Adipocyte (in vitro differentiated cells): ENCODE measurements at regions not wholly inside any gene's neighbourhood (a gene's known extent, or its start where the extent isn't known, plus 50 kb on each side); places are given as distances from the start of the nearest gene placed in this dataset.

ENCODE experiments used
- DNase-seq: peaks from one replicate; pipeline ENCODE4 v3.0.0-alpha.2; 2015; ENCODE audit warnings: low read depth
- H3K27me3 ChIP-seq: replicated peaks from 2 replicates; pipeline ENCODE4 v1.7.0; 2013; ENCODE audit warnings: mild to moderate bottlenecking, low read length, moderate library complexity; ENCODE audit not compliant: control insufficient read depth, insufficient read depth
- H3K36me3 ChIP-seq: 2 replicates; pipeline ENCODE4 v1.7.0; 2013; ENCODE audit warnings: low read length, mild to moderate bottlenecking, moderate library complexity; ENCODE audit not compliant: control insufficient read depth, insufficient read depth, severe bottlenecking
- H3K4me1 ChIP-seq: 2 replicates; pipeline ENCODE4 v1.7.0; 2013; ENCODE audit warnings: mild to moderate bottlenecking, low read length, moderate library complexity; ENCODE audit not compliant: control insufficient read depth, insufficient read depth
- H3K4me3 ChIP-seq: 2 replicates; pipeline ENCODE4 v1.7.0; 2013; ENCODE audit warnings: mild to moderate bottlenecking, low read length, moderate library complexity
- H3K9ac ChIP-seq: 2 replicates; pipeline ENCODE4 v1.7.0; 2013; ENCODE audit warnings: mild to moderate bottlenecking, low read length, moderate library complexity
- H3K9me3 ChIP-seq: 2 replicates; pipeline ENCODE4 v1.7.0; 2013; ENCODE audit warnings: mild to moderate bottlenecking, low read length, moderate library complexity; ENCODE audit not compliant: control insufficient read depth

DNA sequence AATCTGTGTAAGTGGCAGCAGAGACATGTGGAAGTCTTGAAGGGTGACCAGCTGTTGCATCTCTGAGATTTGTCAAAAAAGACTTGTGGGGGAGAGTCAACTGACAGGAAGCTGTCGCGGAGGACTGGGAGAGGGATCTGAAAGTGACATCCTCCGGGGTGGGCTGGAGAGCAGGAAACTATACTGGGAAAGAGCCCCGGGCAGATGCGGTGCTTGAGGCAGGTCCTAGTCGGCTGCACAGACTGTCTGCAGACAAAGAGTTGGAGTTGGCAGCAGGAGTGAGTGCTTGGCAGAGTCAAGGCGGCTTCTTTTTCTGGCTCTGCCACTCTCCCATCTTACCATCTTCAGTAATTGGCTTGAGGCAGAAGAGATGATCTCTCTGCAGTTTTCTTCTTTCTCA, 294.0 kb upstream of the C1orf87 start:
- DNase-seq = no peak
- H3K9me3 ChIP-seq = no peaks in the 10 kb centered on the region
- H3K27me3 ChIP-seq = no peaks in the 10 kb centered on the region
- H3K9ac ChIP-seq = no peak overlapping the region
- no peaks in the 10 kb centered on the region for H3K4me1 ChIP-seq
- H3K36me3 ChIP-seq = no peaks in the 10 kb centered on the region
- H3K4me3 ChIP-seq = no peak overlapping the region

DNA sequence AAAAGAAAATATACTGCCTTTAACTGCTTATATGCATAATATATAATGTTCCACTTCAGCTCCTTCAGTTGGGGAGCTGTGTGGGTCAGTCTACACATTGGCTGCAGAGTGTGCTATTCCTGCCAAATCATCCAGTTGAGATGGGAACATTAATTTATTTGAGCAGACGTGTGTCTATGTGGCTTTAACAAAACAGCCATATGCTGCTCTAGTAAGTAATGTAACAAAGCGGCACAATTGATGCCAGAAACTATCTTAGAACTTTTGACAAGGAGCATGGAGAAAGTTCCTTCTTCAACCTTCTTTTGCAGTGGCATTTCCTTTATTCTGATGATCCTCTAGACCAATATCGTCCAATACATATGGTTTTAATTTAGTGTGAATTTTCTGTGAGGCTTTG, 285.9 kb upstream of the C1orf87 start:
- DNase-seq = peak; percentile 31
- H3K9ac ChIP-seq = no peak overlapping the region
- H3K4me3 ChIP-seq = no peak overlapping the region
- H3K36me3 ChIP-seq = no peaks in the 10 kb centered on the region
- H3K27me3 ChIP-seq = no peaks in the 10 kb centered on the region
- H3K4me1 ChIP-seq = no peaks in the 10 kb centered on the region
- H3K9me3 ChIP-seq = no peaks in the 10 kb centered on the region

DNA sequence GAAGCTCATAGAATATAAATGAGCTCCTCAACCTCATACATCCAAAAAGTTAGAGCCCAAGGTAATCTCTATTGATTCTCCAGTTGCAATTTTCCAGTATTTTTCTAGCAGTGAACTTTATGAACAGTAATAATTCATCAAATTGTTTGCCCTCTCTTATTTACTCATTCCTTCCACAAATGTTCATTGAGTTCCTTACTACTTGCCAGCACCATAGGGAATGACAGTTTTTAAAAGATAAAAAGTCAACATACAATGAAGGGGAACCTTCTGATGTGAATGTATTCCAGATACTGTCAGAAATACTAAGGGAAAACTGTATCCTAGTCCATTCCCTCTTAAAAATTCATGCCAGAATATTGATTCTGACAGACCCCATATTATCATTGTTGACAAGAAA, 277.0 kb upstream of the C1orf87 start:
- Histone ChIP-seq H3K4me3 (no peak overlapping the region), H3K9ac (no peak overlapping the region), H3K9me3 (no peaks in the 10 kb centered on the region), H3K27me3 (no peaks in the 10 kb centered on the region), H3K4me1 (peaks cover 3% of the 10 kb centered on the region), H3K36me3 (no peaks in the 10 kb centered on the region)
- no peak for DNase-seq

DNA sequence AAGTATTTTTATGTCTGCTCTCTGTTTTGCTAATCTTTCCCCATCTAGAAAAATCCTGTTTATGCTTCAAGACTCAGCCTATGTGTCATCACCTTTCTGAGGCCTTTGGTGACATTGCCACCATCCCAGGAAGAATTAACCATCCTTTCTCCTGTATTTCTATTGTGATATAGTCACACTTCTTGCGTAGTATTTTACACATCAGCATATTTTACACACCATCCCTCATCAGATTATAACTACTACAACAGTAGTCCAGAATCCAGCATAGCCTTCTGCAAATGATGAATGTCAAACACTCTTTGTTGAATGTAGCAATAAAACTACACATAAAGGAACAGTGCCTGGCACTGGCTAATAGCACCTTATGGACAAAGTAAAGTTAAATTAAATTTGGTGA, 275.3 kb upstream of the C1orf87 start:
- Histone ChIP-seq H3K27me3 (no peaks in the 10 kb centered on the region), H3K9ac (no peak overlapping the region), H3K4me3 (no peak overlapping the region), H3K9me3 (no peaks in the 10 kb centered on the region), H3K36me3 (no peaks in the 10 kb centered on the region), H3K4me1 (peaks cover 11% of the 10 kb centered on the region)
- DNase-seq = no peak

- H3K9me3 ChIP-seq = no peaks in the 10 kb centered on the region
- H3K27me3 ChIP-seq = no peaks in the 10 kb centered on the region
- no peak overlapping the region for H3K4me3 ChIP-seq
- H3K4me1 ChIP-seq = peaks cover 11% of the 10 kb centered on the region
- peak; percentile 70 for DNase-seq
- no peaks in the 10 kb centered on the region for H3K36me3 ChIP-seq
- no peak overlapping the region for H3K9ac ChIP-seq
Observed at GRCh38 chr1:60345621-60346020, 272.1 kb upstream of the C1orf87 start.

- no peaks in the 10 kb centered on the region for H3K36me3 ChIP-seq
- H3K9ac ChIP-seq = no peak overlapping the region
- H3K4me3 ChIP-seq = no peak overlapping the region
- H3K27me3 ChIP-seq = no peaks in the 10 kb centered on the region
- no peak for DNase-seq
- H3K9me3 ChIP-seq = no peaks in the 10 kb centered on the region
- H3K4me1 ChIP-seq = peaks cover 11% of the 10 kb centered on the region
Observed at GRCh38 chr1:60345049-60345448, 271.5 kb upstream of the C1orf87 start.

DNA sequence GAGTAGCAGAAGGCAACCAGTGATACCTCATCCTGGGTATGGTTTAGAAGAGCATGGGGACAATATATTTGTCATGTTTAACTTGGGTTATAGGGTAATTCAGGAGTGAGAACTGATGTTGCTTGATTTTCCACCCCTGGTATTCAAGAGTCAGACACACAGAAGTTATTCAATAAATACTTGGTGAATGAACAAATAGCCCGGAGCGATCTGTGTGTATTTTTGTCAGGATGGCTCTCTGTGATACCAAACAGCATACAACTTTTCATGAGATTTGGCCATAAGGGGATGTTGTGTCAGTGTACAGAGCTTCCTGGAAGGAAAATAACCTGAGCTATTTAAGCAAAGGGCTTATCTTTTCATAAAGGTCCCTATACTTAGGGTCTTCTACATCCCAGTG, 270.2 kb upstream of the C1orf87 start:
- Histone ChIP-seq H3K4me1 (peaks cover 11% of the 10 kb centered on the region), H3K36me3 (no peaks in the 10 kb centered on the region), H3K9ac (no peak overlapping the region), H3K4me3 (no peak overlapping the region), H3K9me3 (no peaks in the 10 kb centered on the region), H3K27me3 (no peaks in the 10 kb centered on the region)
- DNase-seq = no peak

GRCh38 chr1:60342569-60342968, 269.0 kb upstream of the C1orf87 start:
- Histone ChIP-seq H3K4me1 (peaks cover 11% of the 10 kb centered on the region), H3K4me3 (no peak overlapping the region), H3K9ac (no peak overlapping the region), H3K9me3 (no peaks in the 10 kb centered on the region), H3K36me3 (no peaks in the 10 kb centered on the region), H3K27me3 (no peaks in the 10 kb centered on the region)
- no peak for DNase-seq

GRCh38 chr1:60341274-60341673, 267.7 kb upstream of the C1orf87 start:
- Histone ChIP-seq H3K9me3 (no peaks in the 10 kb centered on the region), H3K4me1 (peaks cover 11% of the 10 kb centered on the region), H3K27me3 (no peaks in the 10 kb centered on the region), H3K36me3 (no peaks in the 10 kb centered on the region), H3K9ac (no peak overlapping the region), H3K4me3 (no peak overlapping the region)
- DNase-seq = no peak

DNA sequence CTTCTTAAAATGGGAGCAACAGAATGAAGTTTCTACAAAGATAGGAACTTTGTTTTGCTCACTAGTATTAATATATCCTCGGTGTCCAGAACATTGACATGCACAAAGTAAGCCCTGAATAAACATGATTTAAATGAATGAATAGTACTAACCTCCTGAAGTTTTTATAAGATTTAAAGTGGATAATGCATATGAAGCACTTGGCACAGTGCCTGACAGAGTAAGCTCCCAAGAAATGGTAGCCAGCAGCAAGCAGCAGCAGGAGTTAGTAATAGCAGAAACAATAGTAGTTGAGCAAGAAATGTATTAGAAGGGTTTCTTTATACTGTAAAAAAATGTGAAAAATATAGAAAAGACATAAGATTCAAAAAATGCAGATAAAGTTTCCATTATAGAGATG, 258.1 kb upstream of the C1orf87 start:
- no peaks in the 10 kb centered on the region for H3K36me3 ChIP-seq
- peaks cover 11% of the 10 kb centered on the region for H3K9me3 ChIP-seq
- no peaks in the 10 kb centered on the region for H3K27me3 ChIP-seq
- no peak overlapping the region for H3K9ac ChIP-seq
- H3K4me3 ChIP-seq = no peak overlapping the region
- no peaks in the 10 kb centered on the region for H3K4me1 ChIP-seq
- peak; percentile 6 for DNase-seq

GRCh38 chr1:60329651-60330050, 256.1 kb upstream of the C1orf87 start:
- no peaks in the 10 kb centered on the region for H3K36me3 ChIP-seq
- H3K27me3 ChIP-seq = no peaks in the 10 kb centered on the region
- peaks cover 16% of the 10 kb centered on the region for H3K9me3 ChIP-seq
- DNase-seq = no peak
- no peaks in the 10 kb centered on the region for H3K4me1 ChIP-seq
- no peak overlapping the region for H3K4me3 ChIP-seq
- H3K9ac ChIP-seq = no peak overlapping the region

DNA sequence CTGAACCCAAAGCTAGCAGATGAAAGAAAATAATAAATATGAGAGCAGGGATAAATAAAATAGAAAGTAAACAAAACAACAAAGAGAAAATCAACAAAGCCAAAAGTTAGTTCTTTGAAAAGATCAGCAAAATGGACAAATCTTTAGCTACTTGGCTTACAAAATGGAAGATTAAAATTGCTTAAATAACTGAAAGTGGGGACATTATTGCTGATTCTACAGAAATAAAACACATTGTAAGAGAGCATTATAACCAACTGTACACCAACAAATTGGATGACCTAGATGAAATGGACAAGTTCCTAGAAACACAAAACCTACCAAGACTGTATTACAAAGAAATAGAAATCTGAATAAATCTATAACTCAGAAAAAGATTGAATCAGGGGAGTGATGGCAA, 238.3 kb upstream of the C1orf87 start:
- no peaks in the 10 kb centered on the region for H3K27me3 ChIP-seq
- no peak for DNase-seq
- H3K4me3 ChIP-seq = no peak overlapping the region
- peaks cover 11% of the 10 kb centered on the region for H3K9me3 ChIP-seq
- no peaks in the 10 kb centered on the region for H3K4me1 ChIP-seq
- no peaks in the 10 kb centered on the region for H3K36me3 ChIP-seq
- no peak overlapping the region for H3K9ac ChIP-seq
